Body of pancreas (tissue), 4 donors: ENCODE measurements at regions not wholly inside any gene's neighbourhood (a gene's known extent, or its start where the extent isn't known, plus 50 kb on each side); places are given as distances from the start of the nearest gene placed in this dataset.

Experiments used
- POLR2A ChIP-seq, 3 donors: fragments of 450-650 bp; IDR thresholded peaks; one replicate each; pipeline ENCODE4 v1.6.1; 2016; ENCODE audit warnings: antibody characterized with exemption in 3 of 3, mild to moderate bottlenecking in 2 of 3
- TF ChIP-seq, protein P1 (sequence below), 7 experiments: fragments of 450-650 bp in 4 of 7; fragments of 200-600 bp in 3 of 7; sonication (generic) in 3 of 7; IDR thresholded peaks; one replicate each; pipeline ENCODE4 v1.5.1; 2016 to 2019; ENCODE audit warnings: antibody characterized with exemption in 7 of 7

- no peak for TF ChIP-seq POLR2A (IDR thresholded peaks at IDR 0.05)
- TF ChIP-seq, protein P1, sequence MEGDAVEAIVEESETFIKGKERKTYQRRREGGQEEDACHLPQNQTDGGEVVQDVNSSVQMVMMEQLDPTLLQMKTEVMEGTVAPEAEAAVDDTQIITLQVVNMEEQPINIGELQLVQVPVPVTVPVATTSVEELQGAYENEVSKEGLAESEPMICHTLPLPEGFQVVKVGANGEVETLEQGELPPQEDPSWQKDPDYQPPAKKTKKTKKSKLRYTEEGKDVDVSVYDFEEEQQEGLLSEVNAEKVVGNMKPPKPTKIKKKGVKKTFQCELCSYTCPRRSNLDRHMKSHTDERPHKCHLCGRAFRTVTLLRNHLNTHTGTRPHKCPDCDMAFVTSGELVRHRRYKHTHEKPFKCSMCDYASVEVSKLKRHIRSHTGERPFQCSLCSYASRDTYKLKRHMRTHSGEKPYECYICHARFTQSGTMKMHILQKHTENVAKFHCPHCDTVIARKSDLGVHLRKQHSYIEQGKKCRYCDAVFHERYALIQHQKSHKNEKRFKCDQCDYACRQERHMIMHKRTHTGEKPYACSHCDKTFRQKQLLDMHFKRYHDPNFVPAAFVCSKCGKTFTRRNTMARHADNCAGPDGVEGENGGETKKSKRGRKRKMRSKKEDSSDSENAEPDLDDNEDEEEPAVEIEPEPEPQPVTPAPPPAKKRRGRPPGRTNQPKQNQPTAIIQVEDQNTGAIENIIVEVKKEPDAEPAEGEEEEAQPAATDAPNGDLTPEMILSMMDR (IDR thresholded peaks at IDR 0.05), result no peak
Measured at GRCh38 chr21:16865632-16866031, 647.2 kb upstream of the CXADR start.
